Activated CD8-positive, alpha-beta memory T cell treated with anti-CD3 and anti-CD28 coated beads, Interleukin-2, amount 50 U/mL, for 24 hours (primary cell): ENCODE measurements at regions not wholly inside any gene's neighbourhood (a gene's known extent, or its start where the extent isn't known, plus 50 kb on each side); places are given as distances from the start of the nearest gene placed in this dataset.

ENCODE experiments used
- DNase-seq: peaks from one replicate; pipeline ENCODE4 v3.0.0-alpha.2; 2020; ENCODE audit errors: extremely low read depth

DNA sequence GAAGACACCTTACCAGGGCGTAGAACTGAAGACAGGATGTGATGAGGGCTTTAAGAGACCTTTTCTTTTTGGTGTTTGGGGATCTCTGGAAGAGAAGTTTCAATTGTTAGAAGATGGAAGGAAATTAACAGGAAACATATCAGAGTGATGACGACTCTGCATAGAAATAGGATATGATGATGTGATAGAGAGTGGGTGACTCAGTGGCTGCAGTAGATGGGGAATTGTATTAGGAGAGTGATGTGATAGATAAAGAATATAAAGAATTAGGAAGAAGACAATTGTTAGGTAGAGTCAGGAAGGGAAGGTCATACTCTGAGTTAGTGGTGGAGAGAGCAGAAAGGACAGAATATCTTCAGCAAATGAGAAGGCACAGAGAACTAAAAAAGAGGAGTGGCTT lies 593.9 kb downstream of the NYAP2 start:
- DNase-seq = no peak

DNA sequence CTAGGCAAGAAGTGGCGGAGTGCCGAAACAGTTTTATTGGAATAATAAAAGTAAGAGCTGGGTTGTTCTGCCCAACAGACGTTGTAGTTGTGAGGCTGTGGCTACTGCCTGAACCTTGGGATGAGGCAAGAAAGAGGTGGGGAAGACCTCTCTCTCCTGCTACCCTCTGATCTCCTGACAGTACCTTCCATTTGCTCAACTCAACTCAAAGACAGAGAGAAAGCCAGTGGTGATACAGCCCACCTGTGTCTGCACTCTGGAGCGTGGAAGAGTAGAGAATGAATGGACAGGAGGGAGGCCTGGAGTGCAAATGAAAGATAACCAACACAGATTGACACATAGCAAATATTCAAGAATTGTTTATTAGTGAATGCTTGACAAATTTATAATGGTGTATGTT lies 590.3 kb downstream of the NYAP2 start:
- DNase-seq = no peak

DNA sequence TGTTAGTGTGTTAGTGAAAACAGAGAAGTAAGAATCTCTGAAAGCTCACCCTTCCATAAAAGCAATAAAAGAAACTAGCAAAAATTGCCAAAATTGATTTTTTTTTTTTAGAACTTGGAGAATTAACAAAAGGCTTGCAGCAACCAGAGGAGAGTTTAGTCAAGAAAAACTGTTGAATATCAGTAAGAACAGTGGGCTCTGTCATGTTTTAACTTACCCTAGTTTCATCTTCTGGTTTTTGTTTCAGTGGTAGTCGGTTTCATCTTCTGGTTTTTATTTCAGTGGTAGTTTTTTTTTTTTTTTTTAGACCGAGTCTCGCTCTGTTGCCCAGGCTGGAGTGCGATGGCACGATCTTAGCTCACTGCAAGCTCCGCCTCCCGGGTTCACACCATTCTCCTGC lies 580.9 kb downstream of the NYAP2 start:
- DNase-seq = no peak

DNA sequence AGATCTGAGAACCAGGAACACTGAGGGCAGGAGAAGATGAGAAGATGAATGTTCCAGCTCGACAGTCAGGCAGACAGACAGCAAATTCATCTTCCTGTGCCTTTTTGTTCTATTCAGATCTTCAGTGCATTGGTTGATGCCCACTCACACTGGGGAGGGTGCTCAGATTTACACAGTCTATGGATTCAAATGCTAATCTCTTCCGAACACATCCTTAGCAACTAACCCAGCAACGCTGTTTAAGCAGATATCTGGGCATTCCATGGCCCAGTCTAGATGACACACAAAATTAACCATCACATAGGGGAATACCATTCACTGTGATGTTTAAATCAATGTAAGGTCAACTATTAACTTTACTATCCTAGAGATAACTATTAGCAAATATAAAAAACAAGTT lies 571.9 kb downstream of the NYAP2 start:
- DNase-seq = no peak

DNA sequence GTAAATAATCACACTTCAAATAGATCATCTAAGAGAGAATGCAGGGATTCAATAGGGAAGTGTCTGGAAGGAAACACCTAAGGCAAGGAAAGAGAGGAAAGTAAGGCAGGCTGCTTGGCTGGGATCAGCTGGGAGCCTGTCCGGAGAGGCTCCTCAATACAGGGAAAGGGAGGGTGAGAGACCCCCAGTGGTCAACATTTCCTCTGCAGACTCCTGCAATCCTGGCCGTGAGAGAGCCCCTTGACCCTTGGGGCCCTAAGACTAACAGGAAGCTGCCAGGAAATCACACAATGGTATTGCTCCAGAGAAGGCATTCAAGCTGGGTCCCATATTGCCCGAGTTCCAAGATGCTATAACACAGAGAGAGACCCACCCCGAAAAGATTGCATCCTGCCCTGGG lies 549.4 kb downstream of the NYAP2 start:
- no peak for DNase-seq

DNA sequence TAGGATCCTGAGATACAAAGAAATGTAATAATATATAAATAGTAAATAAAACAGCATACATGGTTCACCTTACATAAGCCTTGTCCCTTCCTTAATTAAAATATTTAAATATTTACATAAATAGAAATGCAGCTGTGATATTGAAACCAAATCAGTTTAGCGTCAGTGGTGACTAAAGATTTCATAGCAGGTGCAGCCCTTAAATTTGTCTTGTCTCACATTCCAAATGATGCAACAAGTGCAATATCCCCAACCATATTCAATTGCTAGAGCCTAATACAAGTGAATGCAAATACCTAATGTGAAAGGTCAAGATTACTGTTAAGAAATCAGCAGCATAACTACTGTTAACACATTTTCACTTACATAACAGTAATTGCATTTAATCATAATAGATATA lies 539.5 kb downstream of the NYAP2 start:
- DNase-seq = no peak

DNA sequence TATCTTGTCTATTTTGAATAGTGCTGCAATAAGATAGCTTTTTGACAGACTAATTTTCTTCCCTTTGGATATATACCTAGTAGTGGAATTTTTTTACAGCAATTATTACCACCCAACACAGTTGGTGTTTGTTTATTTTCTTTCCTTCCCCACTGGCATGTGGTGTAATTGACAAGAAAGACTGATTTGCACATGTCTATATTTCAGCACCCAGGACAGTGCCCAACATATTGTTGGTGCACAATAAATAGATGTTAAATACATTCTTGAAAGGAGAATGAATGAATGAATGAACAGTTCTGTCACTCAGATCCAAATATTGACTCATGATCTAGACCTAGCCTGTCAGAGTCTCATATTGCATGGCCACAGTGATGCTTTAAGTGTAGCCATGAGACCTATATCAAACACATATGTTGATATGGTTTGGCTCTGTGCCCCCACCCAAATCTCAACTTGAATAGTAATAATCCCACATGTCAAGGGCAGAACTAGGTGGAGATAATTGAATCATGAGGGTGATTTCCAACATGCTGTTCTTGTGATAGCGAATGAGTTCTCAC lies 538.2 kb downstream of the NYAP2 start:
- no peak for DNase-seq

DNA sequence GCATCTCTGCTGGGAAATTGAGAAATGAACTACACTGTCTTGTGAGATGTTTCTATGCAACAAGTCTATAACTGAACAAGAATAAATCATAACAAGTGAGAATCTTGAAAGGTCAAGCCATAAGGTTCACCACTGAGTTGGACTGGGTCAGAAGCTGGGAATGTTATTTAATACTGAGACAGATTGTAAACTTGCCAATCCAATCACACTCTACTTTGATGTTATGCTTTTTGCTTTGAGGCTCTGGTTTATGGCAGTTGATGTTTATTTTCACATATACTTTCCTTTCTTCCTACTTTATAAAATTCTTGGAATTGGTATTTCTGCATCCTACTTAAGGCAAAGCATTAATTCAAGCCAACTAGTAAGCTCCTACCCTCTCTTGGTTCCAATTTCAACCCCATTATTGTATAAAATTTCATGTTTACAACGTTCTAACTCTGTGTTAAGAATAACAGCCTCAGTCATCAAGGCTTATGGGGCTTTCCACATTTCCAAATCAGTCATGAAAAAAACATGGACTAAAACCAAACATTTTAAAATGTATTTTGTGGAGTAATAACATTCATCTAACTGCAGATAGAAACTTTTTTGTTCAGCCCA lies 533.4 kb downstream of the NYAP2 start:
- DNase-seq = no peak

DNA sequence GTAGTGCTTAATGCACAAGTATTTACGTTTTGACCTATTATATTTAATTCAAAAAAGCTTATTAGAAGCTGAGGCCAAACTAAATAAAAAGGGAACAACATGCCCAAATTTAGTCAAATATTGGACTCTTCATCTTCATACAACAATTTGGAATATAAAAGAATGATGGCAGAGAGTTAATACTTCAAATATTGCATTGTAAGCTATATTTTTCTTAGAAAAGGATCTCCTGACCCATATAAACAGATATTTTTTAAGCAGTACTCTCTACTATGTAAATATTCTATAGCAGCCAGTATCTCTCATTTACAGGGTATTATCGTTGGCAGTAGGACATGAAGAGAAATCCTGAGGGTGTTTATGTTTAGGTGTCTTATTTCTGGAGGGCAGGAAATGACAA lies 531.2 kb downstream of the NYAP2 start:
- no peak for DNase-seq

DNA sequence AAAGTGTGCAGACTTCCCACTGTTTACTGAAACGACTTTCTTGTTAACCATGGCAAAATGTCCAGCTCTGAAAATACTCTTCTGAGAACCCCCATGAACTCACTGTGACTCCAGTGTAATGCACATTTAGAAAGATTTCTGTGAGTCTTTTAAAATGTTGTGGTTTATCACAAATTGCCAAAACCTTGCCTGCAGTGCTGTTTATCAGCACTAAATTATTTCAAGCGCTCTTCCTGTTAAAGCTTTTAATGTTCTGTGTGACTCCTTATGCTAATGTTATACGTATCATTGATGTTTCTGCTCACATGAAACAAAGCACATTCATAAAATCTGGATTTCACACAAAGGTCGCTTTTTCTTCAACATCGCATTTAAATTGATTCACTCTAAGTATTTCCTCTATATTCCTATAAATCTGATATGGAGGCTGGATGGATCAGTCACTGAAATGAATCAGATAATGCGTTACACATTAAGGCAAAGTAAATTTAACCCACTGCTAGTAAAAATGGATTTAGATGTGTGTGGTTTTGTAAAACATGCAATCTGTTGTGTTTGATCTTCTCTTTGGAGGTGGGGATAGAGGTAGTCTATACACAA lies 521.2 kb downstream of the NYAP2 start:
- no peak for DNase-seq

DNA sequence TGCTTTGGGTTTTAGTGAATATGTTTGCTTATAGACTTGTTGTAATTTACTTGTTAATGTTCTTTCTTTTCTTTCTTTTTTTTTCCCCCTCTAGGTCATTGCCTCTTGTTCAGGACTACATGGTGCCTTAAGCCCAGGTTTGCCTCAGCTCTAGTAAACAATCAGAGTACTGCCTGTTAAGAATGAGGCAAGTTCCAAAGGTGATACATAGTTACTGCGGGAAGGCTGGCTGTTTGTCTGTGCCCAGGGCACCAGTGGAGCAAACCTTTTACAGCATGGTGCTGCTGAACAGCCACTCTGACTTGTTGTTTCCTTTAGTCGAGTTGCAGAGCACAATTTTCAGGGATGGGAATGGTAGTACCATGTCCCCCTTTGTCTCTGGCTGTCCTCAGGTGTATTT lies 517.2 kb downstream of the NYAP2 start:
- no peak for DNase-seq

DNA sequence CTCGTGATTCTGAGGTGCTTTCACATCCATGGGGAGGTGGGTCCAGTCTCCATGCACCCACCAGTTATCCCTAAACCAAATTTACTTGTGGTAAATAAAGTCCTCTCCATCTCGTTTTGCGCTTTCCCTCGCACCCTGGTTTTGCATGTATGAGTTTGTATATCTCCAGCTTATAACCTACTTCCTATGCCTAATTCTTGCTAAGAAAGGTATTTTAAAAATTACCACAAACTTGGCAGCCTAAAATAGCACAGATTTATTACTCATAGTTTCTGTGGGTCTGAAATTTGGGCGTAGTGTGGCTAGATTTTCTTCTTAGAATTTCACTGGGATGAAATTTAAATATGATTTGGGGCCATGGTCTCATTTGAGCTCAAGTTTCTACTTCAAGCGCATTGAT lies 511.5 kb downstream of the NYAP2 start:
- DNase-seq = no peak

DNA sequence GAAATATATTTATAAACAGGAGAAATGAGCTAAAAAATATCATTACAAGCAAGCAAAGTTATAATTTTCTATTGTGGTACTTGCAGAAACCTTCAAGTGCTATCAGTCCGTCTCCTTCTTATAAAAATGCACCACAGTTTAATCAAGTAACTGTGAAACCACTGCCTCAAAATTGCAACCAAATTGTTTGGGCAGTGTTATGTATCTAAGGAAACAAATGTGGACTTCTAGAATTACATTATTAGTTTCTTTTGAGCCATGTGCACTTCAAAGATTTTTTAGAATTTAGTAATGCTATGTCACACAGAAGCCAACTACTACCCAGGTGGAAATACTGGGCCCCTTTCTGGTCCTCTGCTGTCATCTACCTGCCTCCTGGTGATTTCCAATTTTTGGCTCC lies 495.6 kb downstream of the NYAP2 start:
- DNase-seq = no peak

DNA sequence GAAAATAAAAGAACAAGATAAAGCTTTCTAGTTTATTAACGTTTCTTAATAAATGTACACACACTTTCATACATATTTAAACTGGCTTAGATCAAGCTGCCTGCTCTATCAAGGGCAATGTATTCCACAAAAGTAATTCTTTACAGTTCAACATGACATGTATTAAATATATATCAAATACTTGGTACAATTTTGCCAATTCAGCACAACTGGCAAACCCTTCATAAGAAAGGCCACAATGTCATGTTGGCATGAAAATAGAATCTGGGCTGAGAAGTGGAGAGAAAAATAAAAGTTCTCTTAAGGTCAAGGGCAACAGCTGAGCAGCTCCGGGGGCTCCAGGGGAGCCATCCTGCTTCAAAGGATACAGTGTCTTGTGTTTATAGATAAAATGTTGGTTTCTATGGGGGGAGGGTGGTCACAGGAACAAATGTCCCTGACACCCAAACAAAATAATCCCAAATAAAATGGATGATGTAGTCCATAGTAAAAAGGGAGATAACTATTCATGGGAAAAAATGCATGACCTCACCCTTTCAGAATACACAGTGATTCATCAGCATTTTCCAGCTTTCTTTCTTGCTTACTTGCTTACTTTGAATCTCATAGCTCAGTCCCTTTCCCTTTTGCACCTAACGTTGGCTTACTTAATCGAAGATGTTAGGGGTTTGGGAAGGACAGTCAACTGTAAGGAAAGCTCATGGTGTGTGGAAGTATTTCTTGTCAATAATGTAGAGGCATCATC lies 494.9 kb downstream of the NYAP2 start:
- no peak for DNase-seq

DNA sequence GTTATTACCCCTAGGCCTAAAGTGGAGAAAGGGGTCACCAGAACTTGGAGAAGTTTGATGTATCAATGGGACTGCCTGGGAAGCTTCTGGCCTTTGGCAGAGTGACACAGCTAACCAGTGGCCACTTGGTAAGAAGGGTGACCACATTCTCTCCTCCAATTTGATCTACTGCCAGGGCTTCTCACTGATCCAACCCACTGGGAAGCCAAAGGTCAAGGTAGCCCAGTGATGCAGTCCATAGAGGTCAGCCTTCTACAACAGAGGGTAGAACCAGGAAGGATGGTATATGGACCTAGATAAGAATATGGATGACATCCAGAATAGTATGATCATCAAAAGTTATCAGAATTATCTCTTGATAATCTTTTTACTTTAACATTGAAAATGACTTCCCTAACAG lies 493.6 kb downstream of the NYAP2 start:
- no peak for DNase-seq

DNA sequence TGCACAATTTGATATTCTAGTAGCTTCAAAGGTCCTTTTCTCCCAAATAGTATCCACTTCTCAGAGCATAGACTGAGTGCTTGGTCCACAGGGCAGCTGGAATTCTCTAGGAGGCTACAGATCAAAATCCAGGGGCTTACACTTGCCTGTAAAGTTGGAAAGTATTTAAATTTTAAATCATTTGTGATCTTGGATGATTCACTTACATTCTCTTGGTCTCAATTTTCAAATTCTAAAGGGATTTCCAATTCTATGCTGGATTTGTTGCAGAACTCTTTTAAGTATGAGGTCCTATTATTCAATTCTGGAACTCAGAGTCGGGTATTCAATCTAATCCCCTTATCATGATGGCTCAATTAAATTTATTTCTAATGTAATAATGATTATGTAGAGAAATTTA lies 492.3 kb downstream of the NYAP2 start:
- no peak for DNase-seq

DNA sequence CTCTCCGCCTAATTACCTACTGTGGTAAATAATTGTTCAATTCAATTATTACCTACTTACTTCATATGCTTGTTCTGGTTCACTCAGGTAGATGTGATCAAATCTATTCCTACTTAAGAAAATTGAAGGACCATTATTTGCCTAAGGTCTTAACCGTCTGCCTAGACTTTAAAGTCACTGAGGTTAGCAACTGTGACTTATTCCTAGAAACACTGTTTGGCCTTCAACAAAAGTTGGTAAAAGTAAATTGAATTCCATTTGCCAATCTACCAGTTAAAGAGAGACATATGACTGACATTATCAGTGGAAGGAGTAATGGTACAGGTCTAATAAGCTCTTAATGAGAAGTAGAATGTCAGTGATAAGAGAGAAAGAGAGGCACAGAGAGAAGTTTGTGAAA lies 491.5 kb downstream of the NYAP2 start:
- no peak for DNase-seq

DNA sequence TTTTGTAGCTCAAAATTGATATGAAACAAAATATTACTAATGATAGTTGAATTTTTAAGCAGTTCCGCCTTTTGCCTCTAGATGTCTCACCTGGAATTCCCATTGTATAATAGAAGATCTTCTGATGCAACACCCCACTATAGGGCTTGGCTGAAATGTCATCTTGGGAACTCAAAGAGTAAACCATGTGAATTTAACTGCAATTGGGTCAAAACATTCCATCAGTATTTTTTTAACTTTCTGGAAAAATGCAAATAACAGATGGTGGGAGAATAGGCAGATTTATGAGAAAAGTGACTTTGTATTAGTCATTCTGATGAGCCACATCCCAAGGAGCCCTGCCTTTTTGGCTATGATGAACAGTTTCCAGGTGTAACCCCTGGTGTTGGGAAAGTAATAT lies 489.9 kb downstream of the NYAP2 start:
- no peak for DNase-seq

DNA sequence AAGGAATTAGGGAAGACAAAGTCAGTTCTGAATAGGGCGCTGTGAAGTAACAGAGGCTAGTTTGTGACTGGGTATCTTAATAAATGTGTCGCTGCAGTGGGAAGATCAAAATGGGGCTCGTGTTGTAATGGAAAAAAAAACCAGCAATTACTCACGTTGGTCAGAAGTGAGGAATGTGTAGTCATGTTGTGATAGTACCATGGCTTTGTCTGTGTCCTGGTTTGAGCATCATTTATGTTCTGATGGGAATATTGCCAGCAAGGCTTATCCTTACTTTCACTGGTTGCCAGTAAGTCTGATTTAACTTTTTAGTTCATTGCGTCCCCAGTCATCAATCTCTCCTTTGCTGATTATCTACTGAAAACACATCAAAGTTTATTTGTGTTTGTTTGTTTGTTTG lies 467.6 kb downstream of the NYAP2 start:
- DNase-seq = no peak

DNA sequence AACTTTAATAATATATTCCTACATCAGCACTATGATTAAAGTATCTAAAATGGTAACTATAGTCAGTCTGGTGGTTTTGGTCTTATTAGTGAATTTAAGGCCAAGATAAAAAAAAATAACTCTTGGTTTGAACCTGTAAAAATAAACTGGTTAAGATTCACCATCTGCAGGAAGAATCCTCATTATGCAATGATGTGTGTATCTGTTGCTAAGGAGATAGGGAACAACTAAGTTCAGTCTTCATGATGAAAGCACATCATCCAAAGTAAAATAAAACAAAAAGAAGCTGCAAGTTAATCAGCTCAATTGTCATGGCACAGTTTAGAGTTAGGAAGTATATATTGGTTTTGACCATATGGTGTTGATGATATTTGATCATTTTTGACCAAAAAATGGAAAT lies 466.0 kb downstream of the NYAP2 start:
- DNase-seq = no peak

DNA sequence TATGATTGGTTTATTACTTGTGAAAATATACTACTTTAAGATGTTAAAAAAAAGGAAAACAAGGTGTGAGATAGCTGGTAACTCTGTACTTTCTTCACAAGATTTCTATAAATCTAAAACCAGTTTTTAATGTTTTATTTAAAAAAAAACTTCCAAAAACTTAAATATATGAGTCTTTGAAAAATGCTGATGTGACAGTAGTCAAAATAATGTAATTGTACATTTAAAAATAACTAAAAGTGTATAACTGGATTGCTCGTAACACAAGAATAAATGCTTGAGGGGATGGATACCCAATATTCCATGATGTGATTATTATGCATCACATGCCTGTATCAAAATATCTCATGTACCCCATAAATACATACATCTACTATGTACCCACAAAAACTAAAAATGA lies 464.9 kb downstream of the NYAP2 start:
- DNase-seq = no peak

DNA sequence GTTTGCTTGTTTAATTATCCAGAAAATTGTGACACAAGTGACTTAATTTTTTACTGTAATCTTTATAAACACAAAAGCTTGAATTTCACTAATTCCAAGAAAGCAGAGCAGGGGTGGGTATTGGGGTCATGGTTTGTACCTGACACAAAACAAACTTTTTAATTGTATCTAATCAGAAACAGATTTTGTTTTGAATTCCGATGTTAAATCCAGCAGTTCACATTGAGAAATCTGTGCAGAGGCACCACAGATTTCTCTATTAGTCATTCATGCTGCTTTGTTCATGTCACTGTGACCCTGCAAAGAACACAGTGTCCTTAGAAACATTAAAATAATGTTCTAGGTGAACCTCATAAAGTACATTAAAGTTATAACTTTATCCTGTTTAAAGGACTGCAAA lies 443.4 kb downstream of the NYAP2 start:
- DNase-seq = no peak

DNA sequence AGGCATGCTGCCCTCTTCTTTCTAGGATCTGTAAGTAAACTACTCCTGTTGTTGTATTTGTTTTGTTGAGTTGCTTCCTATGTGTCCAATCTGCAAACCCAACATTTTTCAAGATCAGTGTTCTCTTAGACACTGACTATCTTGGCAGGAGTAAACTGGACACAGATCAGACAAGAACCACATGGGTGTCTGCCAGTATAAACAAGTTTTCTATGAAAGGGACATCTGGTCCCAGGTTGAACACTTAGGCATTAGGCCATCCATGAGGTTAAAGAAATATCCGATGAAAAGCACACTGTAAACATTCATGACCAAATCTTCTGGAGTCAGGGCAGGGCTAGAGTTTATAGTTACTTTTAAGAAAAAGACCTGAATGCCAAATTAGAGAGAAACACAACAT lies 441.8 kb downstream of the NYAP2 start:
- no peak for DNase-seq
